IMR-90 (cell line): ENCODE measurements at regions not wholly inside any gene's neighbourhood (a gene's known extent, or its start where the extent isn't known, plus 50 kb on each side); places are given as distances from the start of the nearest gene placed in this dataset.

Experiments
- ATAC-seq: fragments of 200-7000 bp; cut with Tn5 transposase; 2 replicates; pipeline ENCODE4 v1.9.1; 2020; ENCODE audit warnings: low read depth, mild to moderate bottlenecking, moderate library complexity
- BruUV-seq: library from RNA; stranded (reverse); fragments of 400-500 nt; replicated peaks from 2 replicates; lab custom pipeline; 2021; lab: Mats Ljungman, UMichigan
- CTCF ChIA-PET: fragments of 300-600 bp; formaldehyde crosslinking; extraction: SDS; loops from one replicate; lab custom pipeline; 2021; ENCODE audit warnings: antibody characterized with exemption; lab: Yijun Ruan, JAX
- POLR2A ChIA-PET: fragments of 300-600 bp; sonication (Branson Sonifier 250); formaldehyde crosslinking; loops from one replicate; lab custom pipeline; 2022; ENCODE audit warnings: antibody characterized with exemption; ENCODE audit not compliant: unreplicated experiment; lab: Charles Lee
- DNase-seq: peaks from one replicate; pipeline ENCODE4 v3.0.0; 2013
- H2AFZ ChIP-seq: replicated peaks from 2 replicates; pipeline ENCODE3; 2013; ENCODE audit warnings: low read length, mild to moderate bottlenecking; ENCODE audit not compliant: poor library complexity
- H2AK5ac ChIP-seq: 2 replicates; pipeline ENCODE4 v1.6.1; 2013; ENCODE audit warnings: low read depth, low read length, inconsistent platforms
- H2AK9ac ChIP-seq: replicated peaks from 2 replicates; pipeline ENCODE3; 2013; ENCODE audit warnings: mild to moderate bottlenecking, low read depth, low read length, moderate library complexity; ENCODE audit not compliant: poor library complexity
- H2BK120ac ChIP-seq: 2 replicates; pipeline ENCODE4 v1.6.1; 2013; ENCODE audit warnings: low read depth, low read length, inconsistent platforms
- H2BK15ac ChIP-seq: 3 replicates; pipeline ENCODE4 v1.6.1; 2013; ENCODE audit warnings: low read depth, low read length, inconsistent platforms
- H2BK20ac ChIP-seq: 2 replicates; pipeline ENCODE4 v1.6.1; 2013; ENCODE audit warnings: low read depth, mild to moderate bottlenecking, inconsistent platforms, low read length, moderate library complexity
- H2BK5ac ChIP-seq: 2 replicates; pipeline ENCODE4 v1.6.1; 2013; ENCODE audit warnings: mild to moderate bottlenecking, low read depth, low read length, inconsistent platforms; ENCODE audit not compliant: poor library complexity, severe bottlenecking
- H3K14ac ChIP-seq: replicated peaks from 2 replicates; pipeline ENCODE4 v1.6.1; 2013; ENCODE audit warnings: low read depth, low read length, inconsistent platforms
- H3K18ac ChIP-seq: 2 replicates; pipeline ENCODE4 v1.6.1; 2013; ENCODE audit warnings: low read depth, low read length, control low read depth
- H3K23ac ChIP-seq: 2 replicates; pipeline ENCODE4 v1.6.1; 2013; ENCODE audit warnings: low read depth, low read length, inconsistent platforms
- H3K27ac ChIP-seq: 2 replicates; pipeline ENCODE4 v1.5.1; 2013; ENCODE audit warnings: mild to moderate bottlenecking, control low read depth, low read length; ENCODE audit not compliant: insufficient read depth
- H3K27me3 ChIP-seq: 2 replicates; pipeline ENCODE4 v1.6.1; 2013; ENCODE audit warnings: low read length; ENCODE audit not compliant: control insufficient read depth, insufficient read depth
- H3K36me3 ChIP-seq: 2 replicates; pipeline ENCODE4 v1.6.1; 2013; ENCODE audit warnings: low read length, mixed read lengths; ENCODE audit not compliant: control insufficient read depth, insufficient read depth
- H3K4ac ChIP-seq: 2 replicates; pipeline ENCODE4 v1.6.1; 2013; ENCODE audit warnings: low read depth, low read length, inconsistent platforms
- H3K4me1 ChIP-seq: 2 replicates; pipeline ENCODE4 v1.6.1; 2013; ENCODE audit warnings: low read length, mixed read lengths; ENCODE audit not compliant: control insufficient read depth, insufficient read depth
- H3K4me2 ChIP-seq: 2 replicates; pipeline ENCODE4 v1.6.1; 2013; ENCODE audit warnings: low read depth, mild to moderate bottlenecking, control low read depth, low read length, moderate library complexity
- H3K4me3 ChIP-seq: 2 replicates; pipeline ENCODE4 v1.5.1; 2013; ENCODE audit warnings: low read depth, mild to moderate bottlenecking, control low read depth, low read length, moderate library complexity; ENCODE audit not compliant: insufficient read depth
- H3K56ac ChIP-seq: 2 replicates; pipeline ENCODE4 v1.6.1; 2013; ENCODE audit warnings: low read length, inconsistent platforms; ENCODE audit not compliant: insufficient read depth; ENCODE audit errors: extremely low read depth
- H3K79me1 ChIP-seq, 2 experiments: 2 replicates each; pipeline ENCODE4 v1.6.1; 2013; ENCODE audit warnings: low read length in 2 of 2, inconsistent platforms in 1 of 2, low read depth in 1 of 2
- H3K9ac ChIP-seq: 2 replicates; pipeline ENCODE4 v1.6.1; 2013; ENCODE audit warnings: low read depth, low read length, control low read depth
- H3K9me1 ChIP-seq: 2 replicates; pipeline ENCODE4 v1.6.1; 2013; ENCODE audit warnings: low read length, inconsistent platforms; ENCODE audit not compliant: insufficient read depth
- H3K9me3 ChIP-seq: 2 replicates; pipeline ENCODE4 v1.6.1; 2013; ENCODE audit warnings: low read length; ENCODE audit not compliant: control insufficient read depth, insufficient read depth
- H4K20me1 ChIP-seq: 2 replicates; pipeline ENCODE4 v1.6.1; 2013; ENCODE audit warnings: low read length, inconsistent platforms; ENCODE audit not compliant: insufficient read depth
- H4K5ac ChIP-seq: 2 replicates; pipeline ENCODE4 v1.6.1; 2013; ENCODE audit warnings: mild to moderate bottlenecking, low read depth, low read length, control low read depth
- H4K8ac ChIP-seq, 2 experiments: 2 replicates each; pipeline ENCODE4 v1.6.1; 2013; ENCODE audit warnings: low read depth in 2 of 2, low read length in 2 of 2, control low read depth in 1 of 2, inconsistent platforms in 1 of 2
- H4K91ac ChIP-seq: 2 replicates; pipeline ENCODE4 v1.6.1; 2013; ENCODE audit warnings: low read depth, low read length, inconsistent platforms; ENCODE audit not compliant: insufficient read depth
- BHLHE40 ChIP-seq: fragments of 150-350 bp; IDR thresholded peaks from 2 replicates; pipeline ENCODE4 v1.6.1; 2016; ENCODE audit warnings: mild to moderate bottlenecking, low read depth, low read length
- FOS ChIP-seq: fragments of 150-350 bp; IDR thresholded peaks from 2 replicates; pipeline ENCODE4 v1.6.1; 2016; ENCODE audit warnings: low read depth, low read length
- NFE2L2 ChIP-seq: fragments of 150-350 bp; IDR thresholded peaks from 2 replicates; pipeline ENCODE4 v1.6.1; 2016; ENCODE audit warnings: low read depth, mild to moderate bottlenecking, low read length
- POLR2A ChIP-seq: IDR thresholded peaks from 2 replicates; pipeline ENCODE4 v1.6.1; 2012; ENCODE audit warnings: mild to moderate bottlenecking, low read depth, low read length
- WGBS, 2 experiments: methylation state at CpG; one replicate each; pipeline versions ENCODE4 v1.1.5 to v1.1.7; 2013; ENCODE audit warnings: missing lambda C conversion rate in 2 of 2; ENCODE audit not compliant: insufficient read length in 1 of 2; ENCODE audit errors: extremely low coverage in 2 of 2; 5-methylcytosine and 5-hydroxymethylcytosine counted together
- dilution Hi-C: fragments of 300-500 bp; cut with HindIII; formaldehyde crosslinking; loops from one replicate; pipeline ENCODE4 v1.14.3; 2018; ENCODE audit warnings: low sequenced_read_pairs; ENCODE audit not compliant: unreplicated experiment
- in situ Hi-C: fragments of 300-500 bp; cut with MboI; formaldehyde crosslinking; loops from 3 replicates; pipeline ENCODE4 v1.14.3; 2019; ENCODE audit warnings: low sequenced_read_pairs, inconsistent platforms, mixed read lengths
- intact Hi-C: fragments of 100-400 bp; cut with micrococcal nuclease; formaldehyde crosslinking; loops from 2 replicates; pipeline ENCODE4 v1.10.0; 2022
- TF ChIP-seq, protein P1 (sequence below): conservative IDR thresholded peaks from 2 replicates; pipeline ENCODE4 v1.5.1; 2012; ENCODE audit warnings: mild to moderate bottlenecking, low read depth, low read length, improper control_type of control experiment

- BruUV-seq, result no TSS peak
- no peaks in the 10 kb centered on the region for H3K27me3 ChIP-seq
- H3K23ac ChIP-seq, result no peak overlapping the region
- ATAC-seq (no peak), DNase-seq (no peak)
- no peak overlapping the region for H3K18ac ChIP-seq
- H2BK120ac ChIP-seq, result no peak overlapping the region
- no peaks in the 10 kb centered on the region; the same call in 1 of the 2 replicates for H3K9me3 ChIP-seq
- no peak overlapping the region for H3K4me2 ChIP-seq
- no peaks in the 10 kb centered on the region for H3K9me1 ChIP-seq
- no peak overlapping the region for H3K14ac ChIP-seq
- no peak overlapping the region for H3K56ac ChIP-seq
- H2AK5ac ChIP-seq, result no peak overlapping the region
- TF ChIP-seq FOS (no peak), BHLHE40 (no peak), NFE2L2 (no peak), POLR2A (no peak)
- TF ChIP-seq, protein P1, sequence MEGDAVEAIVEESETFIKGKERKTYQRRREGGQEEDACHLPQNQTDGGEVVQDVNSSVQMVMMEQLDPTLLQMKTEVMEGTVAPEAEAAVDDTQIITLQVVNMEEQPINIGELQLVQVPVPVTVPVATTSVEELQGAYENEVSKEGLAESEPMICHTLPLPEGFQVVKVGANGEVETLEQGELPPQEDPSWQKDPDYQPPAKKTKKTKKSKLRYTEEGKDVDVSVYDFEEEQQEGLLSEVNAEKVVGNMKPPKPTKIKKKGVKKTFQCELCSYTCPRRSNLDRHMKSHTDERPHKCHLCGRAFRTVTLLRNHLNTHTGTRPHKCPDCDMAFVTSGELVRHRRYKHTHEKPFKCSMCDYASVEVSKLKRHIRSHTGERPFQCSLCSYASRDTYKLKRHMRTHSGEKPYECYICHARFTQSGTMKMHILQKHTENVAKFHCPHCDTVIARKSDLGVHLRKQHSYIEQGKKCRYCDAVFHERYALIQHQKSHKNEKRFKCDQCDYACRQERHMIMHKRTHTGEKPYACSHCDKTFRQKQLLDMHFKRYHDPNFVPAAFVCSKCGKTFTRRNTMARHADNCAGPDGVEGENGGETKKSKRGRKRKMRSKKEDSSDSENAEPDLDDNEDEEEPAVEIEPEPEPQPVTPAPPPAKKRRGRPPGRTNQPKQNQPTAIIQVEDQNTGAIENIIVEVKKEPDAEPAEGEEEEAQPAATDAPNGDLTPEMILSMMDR, result no peak
- in situ Hi-C loops, result no loop called here
- intact Hi-C loops, result no loop called here
- ChIA-PET POLR2A (no interaction called here), CTCF (no interaction called here)
- dilution Hi-C loops, result no loop called here
- no peak overlapping the region for H2BK5ac ChIP-seq
- H4K20me1 ChIP-seq, result no peaks in the 10 kb centered on the region
- H3K36me3 ChIP-seq, result no peaks in the 10 kb centered on the region
- H3K4me1 ChIP-seq, result no peaks in the 10 kb centered on the region
- H3K27ac ChIP-seq, result no peak overlapping the region
- no peak overlapping the region for H3K4ac ChIP-seq
- H2BK20ac ChIP-seq, result no peak overlapping the region
- H2AK9ac ChIP-seq, result no peak overlapping the region
- no peak overlapping the region for H4K8ac ChIP-seq
- WGBS, 2 experiments, result no CpG with 5 or more reads among the region's 1 CpG
- no peaks in the 10 kb centered on the region for H3K79me1 ChIP-seq
- no peak overlapping the region for H2BK15ac ChIP-seq
- no peak overlapping the region for H2AFZ ChIP-seq
- no peak overlapping the region for H4K5ac ChIP-seq
- no peak overlapping the region for H3K4me3 ChIP-seq
- H4K91ac ChIP-seq, result no peak overlapping the region
- no peak overlapping the region for H3K9ac ChIP-seq
Measured at GRCh38 chr2:34632327-34632726, 1033.2 kb upstream of the FAM98A start.
